ENCODE measurements at regions not wholly inside any gene's neighbourhood (a gene's known extent, or its start where the extent isn't known, plus 50 kb on each side); places are given as distances from the start of the nearest gene placed in this dataset.

DNA sequence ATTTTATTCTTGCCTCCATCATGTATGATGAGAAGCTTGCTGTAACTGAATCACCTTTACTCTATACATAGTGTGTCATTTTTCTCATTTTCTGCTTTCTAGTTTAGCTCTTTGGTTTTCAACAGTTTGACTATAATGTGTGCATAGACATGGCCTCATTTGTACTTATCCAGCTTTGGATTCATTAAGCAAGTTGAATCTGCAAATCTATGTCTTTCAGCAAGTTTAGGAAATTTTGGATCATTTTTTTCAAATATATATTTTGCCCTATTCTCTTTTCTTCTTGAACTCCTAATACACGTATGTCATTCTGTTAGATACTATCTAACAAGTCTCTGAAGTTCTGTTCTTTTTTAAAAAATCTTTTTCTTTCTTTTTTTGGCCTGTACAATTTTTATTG lies 57.8 kb downstream of the PRLHR start:
- DNase-seq = no peak

DNA sequence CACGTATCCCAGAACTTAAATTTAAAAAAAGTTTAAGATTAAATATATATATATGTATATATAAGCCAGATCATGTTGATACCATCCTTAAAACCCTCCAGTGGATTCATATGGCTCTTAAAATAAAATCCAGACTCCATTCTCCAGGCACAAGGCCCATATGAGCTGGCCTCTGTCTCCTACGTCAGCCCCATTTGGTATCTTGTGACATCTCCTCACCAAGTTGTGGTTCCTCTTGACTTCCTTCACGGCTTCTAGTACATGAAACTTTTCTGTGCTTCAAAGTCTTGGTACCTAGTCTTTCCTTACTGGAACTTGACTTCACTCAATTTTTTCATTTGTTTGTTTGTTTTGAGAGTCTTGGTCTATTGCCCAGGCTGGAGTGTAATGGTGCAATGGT lies 61.3 kb downstream of the PRLHR start:
- DNase-seq = no peak

DNA sequence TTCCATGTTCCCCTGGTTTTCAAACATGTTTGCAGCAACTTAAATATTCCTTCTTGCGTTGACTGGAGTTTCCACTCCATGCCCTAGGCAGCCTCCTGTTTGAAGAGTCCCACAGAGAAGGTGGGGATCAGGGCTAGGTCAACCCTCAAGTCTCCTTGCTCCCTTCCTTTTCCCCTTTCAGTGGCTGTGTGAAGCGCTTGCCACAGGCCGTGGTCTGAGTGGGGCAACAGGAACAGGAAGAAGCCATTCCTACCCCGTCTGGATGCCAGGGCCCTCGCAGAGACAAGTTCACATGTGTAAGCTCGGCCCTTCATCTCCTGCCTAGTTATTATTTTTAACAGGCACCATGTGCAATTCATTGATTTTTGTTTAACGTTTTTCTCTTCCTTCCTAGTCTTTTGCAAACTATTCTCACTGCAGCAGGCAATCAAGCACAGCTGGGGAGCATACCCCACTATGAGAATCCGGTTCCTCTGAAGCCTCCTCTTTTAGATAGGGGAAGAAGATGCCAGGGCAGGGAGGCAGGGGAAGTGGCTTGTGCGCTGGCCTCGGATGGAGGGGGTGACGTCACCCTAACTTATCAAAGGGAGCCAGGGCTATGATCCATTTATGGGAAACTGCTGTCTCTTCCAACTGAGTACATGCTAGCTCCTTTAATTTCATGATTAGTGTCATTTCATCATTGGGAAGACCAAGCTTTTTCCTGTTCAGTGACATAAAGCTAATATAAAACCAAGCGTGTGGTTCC lies 64.2 kb downstream of the PRLHR start:
- DNase-seq = no peak

DNA sequence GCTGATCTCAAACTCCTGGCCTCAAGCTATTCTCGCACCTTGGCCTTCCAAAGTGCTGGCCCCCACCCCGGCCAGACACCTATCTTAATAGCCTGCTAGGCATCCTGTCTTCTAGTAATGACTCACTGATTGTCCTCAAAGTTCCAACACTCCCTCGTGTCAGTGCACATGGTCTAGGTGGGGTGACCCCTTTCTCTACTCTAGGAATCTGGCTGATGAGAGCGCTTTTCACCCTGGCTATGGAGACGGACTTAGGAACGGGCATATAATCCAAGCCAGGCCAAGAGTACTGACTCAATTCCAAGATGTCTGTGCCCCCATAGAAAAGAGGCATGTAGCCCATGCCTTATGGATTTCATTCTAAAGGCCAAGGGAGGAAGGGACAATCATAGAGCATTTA lies 67.0 kb downstream of the PRLHR start:
- DNase-seq = no peak

DNA sequence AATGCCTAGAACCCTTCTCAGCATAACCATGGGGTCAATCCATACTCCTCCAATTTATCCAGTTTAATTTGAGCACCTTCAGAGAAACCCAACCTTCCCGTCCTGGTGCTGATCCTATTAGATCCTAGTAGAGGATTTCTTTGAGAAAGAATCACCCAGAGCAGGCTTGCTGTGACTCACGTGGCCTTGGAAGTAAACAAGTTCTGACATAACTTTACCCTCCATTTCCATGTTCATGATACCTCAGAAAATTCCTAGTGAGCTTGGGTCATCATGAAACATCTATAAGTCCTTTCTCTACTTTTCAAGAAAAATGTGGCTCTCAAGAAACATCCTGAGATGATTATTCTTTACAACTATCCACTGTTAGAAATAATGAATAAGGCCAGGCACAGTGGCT lies 71.7 kb downstream of the PRLHR start:
- no peak for DNase-seq

DNA sequence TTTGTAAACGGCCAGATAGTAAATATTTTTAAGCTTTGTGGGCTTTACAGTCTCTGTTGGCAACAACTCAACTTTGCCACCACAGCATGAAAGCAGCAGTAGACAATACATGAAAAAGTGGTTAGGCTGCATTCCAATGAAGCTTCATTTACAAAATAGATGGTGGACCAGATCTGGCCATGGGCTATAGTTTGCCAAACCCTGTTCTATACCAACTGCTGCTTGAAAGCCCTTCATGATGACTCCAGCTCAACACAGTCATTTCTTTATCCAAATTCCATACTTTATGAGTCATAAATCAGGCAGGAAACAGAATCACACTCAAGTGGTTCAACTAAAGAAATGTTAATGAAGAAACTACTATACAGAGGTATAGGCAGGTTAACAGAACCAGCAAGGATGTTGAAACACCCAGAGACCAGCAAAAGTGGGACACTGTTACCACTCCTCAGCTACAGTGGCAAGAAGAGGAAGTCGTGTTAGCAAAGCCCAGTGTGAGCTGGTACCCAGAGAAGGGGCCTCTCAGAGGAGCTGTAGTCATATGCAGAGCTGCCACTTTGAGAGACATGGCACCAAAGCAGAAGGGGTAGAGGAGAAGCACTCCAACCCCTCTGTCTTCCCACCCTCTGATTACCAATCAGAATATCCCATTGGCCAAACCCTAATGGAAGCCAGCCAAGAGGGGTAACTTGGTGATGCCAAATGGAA lies 72.5 kb downstream of the PRLHR start:
- DNase-seq = no peak

DNA sequence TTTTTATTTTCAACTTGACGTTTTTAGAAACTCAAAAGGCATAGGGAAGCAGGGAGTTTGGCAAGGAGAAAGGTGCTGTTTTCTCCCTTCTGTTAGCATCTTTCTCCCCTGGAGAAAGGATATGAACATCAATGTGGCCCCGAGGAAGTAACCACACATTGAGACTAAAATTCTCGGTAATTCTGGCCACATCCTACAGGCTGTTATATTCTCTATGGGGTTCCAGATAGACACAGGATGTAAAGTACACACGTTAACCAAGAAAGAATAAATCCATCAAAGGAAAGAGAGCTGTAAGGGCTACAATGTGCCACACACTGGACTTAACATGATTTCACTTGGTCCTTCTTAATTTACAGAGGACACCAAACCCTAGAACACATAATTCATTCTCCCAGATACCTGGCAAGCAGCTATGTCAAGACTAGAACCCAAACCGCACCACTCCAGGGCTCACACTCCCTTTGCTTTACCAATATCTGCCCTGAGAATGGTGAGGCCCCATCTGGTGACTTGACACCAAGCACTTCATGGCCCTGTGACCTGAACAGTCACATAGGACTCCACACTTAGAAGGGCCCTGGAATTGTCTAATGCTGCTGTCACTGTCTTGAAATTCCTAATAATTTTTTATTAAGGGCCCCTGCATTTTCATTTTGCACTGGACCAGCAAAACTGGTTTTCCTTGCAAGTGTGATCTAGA lies 73.9 kb downstream of the PRLHR start:
- DNase-seq = no peak

DNA sequence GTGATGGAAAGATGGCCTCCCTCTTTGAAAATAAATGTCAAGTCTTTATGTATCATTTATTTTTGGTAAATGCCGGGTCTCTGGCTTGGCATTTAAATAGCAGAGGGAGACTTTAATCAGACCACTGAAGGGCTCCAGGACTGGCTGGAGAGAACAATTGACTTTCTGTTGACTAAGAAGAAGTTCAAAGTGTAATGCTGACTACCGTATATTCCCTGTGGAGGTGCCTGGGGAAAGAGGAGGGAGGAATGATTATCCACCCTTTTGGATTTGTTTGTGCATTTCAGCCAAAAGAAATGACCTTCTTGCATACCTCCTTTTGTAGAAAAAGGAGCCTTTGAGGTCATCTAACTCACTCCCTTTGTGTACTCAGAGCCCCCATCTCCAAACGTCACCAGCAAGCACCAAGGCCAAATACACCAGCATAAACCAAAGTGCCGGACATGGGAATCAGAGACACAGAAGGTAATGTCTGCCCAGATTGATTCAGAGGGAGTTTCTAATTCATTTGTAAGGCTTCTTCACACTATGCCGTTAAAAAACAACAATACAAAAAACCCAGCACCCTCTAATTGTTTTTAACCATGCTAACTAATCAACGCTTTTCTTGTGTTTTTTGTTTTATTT lies 75.2 kb downstream of the PRLHR start:
- no peak for DNase-seq

DNA sequence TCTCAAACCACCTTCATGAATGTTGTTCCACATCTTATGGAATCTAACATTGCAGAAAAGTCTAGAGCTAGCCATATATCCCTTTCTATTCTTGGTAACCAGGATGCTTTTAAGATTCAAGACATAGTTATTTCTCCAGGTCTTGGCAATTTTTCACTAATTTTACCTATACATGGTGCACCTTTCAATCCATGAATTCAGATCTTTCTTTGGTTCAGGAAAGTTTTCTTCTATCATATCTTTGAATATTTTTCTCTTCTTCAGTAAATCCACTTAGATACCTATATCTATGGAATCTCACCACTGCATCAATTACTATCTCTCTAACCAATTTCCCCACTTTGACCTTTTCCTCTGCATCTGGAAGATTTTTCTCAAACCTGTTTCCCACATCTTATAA lies 77.4 kb downstream of the PRLHR start:
- no peak for DNase-seq

DNA sequence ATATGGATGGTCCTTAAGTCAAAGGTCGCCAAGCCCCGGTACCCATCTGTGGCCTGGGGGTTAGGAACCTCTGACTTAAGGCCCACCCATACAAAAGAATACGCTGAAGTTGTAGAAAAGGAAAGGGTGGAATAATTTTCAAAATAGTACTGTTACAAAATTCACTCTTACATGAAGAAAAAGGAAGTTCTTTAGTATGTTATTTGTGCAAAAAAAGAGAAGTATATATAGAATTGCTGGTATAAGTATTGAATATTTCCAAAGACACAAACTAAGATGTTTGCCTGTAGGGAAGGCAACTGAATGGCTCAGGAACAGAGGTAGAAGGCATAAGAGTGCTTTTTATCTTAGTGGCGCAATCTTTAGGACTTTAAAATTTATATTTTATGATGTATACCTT lies 78.7 kb downstream of the PRLHR start:
- DNase-seq = no peak

DNA sequence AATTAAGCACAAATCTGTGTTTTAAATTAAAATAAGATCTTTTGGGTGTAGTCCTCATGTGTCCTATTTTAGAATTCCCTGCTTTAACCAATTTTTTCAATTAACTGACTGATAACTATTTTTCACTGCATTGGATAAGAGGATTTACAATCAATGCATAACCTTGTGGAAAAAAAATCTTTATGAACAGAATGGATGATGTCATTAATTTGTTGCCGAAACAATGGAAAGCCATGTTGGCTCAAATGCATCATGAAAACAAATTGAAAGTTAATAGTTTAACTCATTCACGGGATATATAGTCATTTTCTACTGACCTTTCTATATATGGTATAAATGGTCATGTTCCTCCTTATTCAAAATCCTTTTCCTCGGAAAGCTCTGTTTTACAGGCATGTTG lies 82.3 kb downstream of the PRLHR start:
- DNase-seq = no peak

DNA sequence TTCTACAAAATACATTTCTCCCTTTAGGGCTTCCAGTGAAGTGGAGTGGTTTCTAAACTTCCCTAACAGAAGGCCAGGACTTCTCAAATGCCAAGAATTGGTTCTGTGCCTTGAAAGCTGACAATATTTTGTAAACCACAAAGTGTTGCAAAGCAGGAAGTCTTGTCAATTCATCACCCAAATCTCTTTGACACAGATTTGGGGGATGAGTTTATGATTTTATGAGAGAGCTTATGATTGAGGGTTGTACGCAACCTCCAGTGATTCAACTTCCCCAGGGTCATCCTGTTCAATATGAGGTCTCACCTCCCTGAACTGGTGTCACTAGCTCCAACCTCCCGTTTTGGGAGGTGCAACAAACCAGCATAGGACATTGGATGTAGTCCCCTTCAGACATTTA lies 83.7 kb downstream of the PRLHR start:
- DNase-seq = no peak

DNA sequence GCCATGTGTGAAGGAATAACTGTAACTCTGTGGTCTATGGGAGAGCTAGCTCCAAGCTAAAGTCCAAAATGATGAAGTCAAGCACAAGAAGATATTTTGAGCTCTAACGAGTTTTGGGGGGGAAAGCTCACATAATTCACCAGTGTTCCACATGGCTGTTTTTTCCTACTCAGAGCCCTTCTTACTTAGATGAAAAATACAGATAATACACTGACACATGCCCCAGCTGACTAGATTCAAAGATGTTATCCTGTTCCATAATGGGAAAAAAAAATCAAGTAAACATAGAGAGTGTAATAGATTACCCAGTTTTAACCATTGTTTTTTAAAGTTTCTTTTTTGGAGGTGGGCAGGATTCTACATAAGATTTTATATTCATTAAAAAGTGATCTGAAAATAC lies 86.6 kb downstream of the PRLHR start:
- no peak for DNase-seq

DNA sequence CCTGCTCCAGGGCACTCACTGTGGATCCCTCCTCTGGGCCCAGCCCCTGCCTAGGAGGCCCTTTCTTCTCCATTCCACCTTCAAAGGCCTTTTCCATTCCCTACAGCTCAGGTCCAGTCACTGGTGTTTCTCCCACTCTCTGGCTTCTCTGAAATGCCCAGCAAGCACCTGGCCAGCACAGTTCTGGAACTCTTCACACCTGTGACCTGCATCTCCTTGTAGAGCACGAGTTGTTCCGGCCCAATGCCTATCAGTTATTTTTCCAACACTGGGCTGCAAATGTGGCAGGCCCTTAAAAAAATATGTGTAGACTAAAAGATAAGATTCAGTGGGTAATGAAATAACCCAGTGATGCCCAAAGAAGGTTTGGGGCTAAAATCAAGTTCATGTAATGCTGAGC lies 87.1 kb downstream of the PRLHR start:
- DNase-seq = no peak

DNA sequence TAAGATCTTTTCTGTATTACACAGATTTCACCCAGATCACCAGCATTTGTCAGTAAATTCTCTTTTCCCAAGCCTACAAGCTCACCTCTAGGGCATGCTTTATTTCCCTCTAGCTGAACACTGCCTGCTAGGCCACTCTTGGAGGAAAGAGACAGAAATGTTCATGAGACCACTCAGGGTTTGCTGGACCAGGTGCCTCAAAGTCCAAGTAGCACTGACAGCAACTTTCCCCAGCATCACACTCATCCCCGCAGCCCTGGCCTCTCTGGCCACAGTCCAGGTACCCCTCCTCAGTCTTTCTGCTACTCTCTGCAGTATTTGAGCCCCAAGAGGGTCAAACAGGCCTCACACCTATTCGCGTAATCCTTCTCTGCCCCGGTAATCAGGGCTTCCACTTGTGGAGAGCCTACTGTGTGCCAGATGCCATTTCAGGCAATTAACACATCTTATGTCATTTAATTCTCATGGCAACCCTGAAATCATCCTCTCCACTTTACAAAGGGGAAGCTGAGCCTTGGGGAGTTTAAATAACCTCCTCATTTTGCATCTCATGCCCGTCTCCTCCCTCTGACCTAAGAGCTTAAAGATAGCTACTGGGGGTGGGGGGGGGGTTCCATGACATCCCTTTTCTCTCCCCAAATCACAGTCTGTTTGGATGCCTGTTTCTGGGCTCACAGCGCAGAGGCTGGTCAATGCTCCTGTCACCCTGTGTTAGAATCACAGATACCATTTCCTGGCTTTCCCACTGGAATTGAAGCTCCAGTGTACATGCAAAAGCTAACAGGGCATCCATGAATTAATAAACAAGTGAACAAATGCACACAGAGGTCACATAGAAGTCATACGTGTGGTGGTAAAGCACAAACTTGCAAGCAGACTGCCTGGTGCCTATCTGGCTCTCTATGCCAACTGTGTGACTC lies 88.5 kb downstream of the PRLHR start:
- no peak for DNase-seq

DNA sequence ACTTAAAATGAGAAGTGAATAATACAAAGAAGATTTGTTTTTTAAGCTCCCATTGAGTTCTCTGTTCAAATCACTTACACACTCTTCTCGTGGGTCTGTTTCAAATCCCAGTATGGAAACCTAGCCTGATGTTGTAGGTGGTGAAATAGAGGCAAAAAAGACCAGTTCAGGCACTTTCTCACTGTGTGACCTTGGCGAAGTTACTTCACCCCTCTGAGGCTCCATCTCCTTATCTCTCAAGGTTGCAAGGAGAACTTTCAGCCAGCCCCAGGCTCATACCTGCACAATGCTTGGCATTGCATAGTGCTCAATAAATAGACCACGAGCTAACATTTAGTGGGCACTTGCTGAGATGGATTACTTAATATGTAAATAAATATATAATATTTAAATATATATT lies 90.1 kb downstream of the PRLHR start:
- DNase-seq = no peak

DNA sequence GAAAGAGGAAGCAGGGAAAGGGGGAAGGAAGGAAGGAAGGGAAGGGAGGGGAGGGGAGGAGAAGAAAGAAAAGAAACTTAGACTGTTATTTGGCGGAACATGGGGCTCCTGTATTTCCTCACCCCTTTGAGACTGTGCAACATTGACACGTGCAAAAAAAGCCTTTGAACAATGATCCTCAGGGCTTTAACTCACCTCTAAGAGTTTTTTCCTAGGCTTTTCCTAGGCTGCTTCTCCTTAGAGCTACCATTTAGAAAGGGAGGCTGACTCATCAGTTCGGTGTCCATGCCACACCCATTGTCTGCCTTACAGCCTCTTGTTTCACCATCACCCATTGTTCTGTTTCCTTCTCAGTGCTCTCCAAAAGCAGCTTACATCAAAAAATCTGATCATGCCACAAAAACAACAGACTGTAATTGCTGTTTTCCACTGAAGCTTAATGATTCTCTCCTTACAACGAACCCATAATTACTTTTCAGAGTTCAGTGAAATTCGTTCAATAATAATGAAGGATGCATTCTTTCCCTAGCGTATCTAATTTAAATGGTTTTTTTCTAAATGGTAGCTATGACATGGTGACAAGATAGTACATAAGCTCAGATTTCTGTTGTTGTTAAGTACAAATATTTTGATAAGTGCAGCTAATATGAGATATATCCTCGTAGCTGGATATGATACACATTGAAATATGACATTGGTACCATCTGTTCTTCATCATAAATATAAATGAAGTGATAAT lies 90.8 kb downstream of the PRLHR start:
- DNase-seq = no peak

DNA sequence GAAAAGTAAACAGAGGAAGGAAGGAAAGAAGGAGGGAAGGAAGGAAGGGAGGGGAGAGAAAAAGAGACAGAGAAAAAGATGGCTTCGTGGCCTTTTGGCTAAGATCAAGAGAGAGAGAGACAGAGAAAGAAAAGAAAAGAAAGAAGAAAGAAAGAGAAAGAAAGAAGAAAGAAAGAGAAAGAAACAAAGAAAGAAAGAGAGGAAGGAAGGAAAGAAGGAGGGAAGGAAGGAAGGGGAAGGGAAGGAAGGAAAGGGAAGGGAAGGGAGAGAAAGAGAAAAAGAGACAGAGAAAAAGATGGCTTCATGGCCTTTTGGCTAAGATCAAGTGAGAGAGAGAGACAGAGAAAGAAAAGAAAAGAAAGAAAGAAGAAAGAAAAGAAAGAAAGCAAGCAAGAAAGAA lies 91.4 kb downstream of the PRLHR start:
- no peak for DNase-seq

DNA sequence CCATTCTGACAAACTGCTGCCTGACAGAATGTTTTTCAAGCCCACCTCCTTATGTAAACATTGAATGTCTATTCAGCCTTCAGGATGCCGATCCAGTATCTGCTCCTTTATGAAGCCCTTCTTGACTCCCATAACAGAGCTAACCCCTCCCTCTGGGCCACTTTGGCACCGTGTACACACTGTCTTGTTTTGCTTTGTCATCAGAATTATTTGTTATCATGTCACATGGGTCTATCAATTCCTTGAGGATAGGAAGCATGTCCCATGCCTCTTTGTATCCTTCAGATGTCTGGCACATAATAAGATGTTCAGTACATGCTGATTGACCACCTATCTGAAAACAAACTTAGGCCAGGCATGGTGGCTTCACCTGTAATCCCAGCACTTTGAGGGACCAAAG lies 92.3 kb downstream of the PRLHR start:
- DNase-seq = no peak

DNA sequence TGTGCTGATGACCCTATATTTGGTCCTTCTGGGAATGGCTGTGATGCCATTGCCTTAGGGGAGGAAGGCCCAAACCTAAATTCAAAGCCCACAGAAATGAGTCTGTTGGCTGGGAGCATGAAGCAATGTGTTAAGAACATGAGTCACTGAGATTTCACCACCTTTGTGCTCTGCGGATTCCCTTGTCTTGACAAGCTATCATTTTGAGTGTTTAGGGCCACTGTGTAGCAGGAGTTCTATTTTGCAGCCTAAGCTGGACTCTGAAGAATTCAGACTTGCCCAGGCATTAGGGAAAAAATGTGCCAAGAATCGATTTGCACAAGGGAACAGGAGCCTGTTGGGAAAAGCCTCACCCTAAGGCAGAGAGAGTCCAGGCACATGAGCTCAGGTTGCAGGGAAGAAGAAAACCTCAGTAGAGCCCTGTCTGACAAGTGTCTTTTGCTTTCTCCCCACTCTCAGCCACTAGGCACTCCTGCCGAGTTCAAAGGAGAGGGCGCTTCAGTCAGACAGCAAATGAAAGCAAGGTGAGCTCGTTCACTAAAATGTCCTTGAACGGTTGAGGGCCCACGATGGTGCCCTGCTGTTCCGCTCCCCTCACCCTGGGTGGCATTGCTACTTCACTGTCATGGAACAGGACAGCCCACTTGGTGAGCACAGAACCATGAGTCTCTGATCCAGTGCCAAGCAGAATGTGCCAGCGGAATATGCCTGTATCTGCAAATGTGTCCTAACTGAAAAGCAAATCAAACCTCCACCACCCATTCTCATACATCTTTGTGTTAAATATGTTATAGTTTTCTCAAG lies 93.6 kb downstream of the PRLHR start:
- no peak for DNase-seq

DNA sequence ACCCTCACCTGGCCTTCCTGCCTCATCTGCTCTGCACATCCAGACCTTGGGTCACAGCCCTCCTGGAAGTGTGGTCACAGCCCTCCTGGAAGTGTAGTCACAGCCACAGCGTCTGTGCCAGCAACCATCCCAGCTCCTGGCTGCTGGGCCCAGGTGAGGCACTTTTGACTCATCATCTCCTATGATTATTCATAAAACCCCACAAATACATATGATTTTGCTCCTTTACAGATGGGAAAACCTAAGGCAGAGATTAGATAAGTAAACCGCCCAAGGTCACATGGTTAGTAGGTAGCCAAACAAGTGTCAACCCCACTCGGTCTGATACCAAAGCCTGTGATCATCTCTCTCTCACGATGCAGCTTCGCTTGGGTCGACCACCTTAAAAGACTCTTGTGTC lies 94.3 kb downstream of the PRLHR start:
- DNase-seq = no peak

All from activated T-cell treated with anti-CD3 and anti-CD28 coated beads, Interleukin-2, amount 50 U/mL, for 48 hours (primary cell).